22Rv1 (cell line): ENCODE measurements at regions not wholly inside any gene's neighbourhood (a gene's known extent, or its start where the extent isn't known, plus 50 kb on each side); places are given as distances from the start of the nearest gene placed in this dataset.
"Not testable (repeated sequence)": the region's sequence is repeated elsewhere in the genome, so short reads cannot be mapped to it uniquely, and the experiment has no call there.

ENCODE experiments used
- CTCF ChIP-seq: fragments of 450-650 bp; IDR thresholded peaks from 2 replicates; pipeline ENCODE4 v1.5.1; 2017; ENCODE audit warnings: mild to moderate bottlenecking
- ZFX ChIP-seq: fragments of 450-650 bp; IDR thresholded peaks from 2 replicates; pipeline ENCODE4 v1.6.1; 2017; ENCODE audit warnings: antibody characterized with exemption, borderline replicate concordance

- TF ChIP-seq CTCF, ZFX: not testable (repeated sequence)
Measured at GRCh38 chr4:120256112-120256775, 189.6 kb upstream of the MAD2L1 start.
